ENCODE measurements at regions not wholly inside any gene's neighbourhood (a gene's known extent, or its start where the extent isn't known, plus 50 kb on each side); places are given as distances from the start of the nearest gene placed in this dataset.
A peak's percentile ranks its signal among the peaks of the same experiment; 100 is the strongest.

DNA sequence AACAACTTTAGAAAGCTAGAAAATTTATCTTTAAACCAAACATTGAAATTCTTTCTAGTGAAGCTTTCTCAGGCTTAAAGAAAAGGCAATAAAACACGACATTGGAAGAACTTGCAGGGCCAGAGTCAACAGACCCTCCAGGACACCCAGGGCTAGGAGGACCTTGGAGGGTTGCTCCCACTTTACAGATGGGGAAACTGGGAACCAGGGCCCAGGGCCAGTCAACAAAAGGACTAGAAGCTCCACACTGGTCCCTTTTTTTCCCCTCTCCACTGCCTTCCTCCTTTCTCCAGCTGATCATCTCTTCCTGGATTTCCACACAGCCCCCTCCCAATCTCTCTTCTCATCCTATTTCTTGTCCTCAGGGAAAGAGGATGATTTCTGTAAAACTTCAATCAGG lies 307.7 kb upstream of the CDH5 start:
- intact Hi-C loops (cut with DNase I), result no loop called here
- H3K36me3 ChIP-seq, result no peaks in the 10 kb centered on the region
- H3K9me3 ChIP-seq, result no peaks in the 10 kb centered on the region
- no peak for TF ChIP-seq POLR2A (IDR thresholded peaks at IDR 0.05)
- peaks cover 41% of the 10 kb centered on the region for H3K4me1 ChIP-seq
- peak in 1 of 2 donors; percentile 67 for DNase-seq (ENCODE audit: extremely low spot score in 2 of 2)
- no peak overlapping the region for H3K4me3 ChIP-seq
- no peaks in the 10 kb centered on the region for H3K27me3 ChIP-seq
- no peak overlapping the region for H3K27ac ChIP-seq

DNA sequence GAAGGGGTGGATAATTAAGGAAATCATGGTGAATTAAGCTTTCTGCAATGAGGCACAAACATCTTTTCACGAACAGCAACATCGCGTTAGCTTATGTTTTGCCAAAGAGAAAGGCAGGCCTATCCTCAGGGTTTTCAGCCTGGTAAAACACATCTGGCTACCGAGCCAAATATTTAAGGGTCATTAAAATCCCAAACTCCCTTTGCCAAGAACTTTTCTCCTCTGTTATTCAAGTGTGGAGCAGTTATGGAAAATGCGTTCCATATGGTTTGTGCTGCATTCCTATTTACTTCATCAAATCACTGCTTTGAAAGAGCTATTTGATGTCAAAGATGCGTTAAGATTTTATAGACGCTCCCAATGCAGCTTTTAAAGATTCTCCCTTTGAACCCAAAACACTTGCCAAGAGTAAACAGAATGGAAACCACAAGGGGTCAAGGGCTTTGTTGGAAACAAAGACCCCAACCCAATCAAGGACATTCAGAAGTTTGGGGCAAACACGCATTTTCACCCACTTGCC lies 308.3 kb upstream of the CDH5 start:
- Histone ChIP-seq H3K36me3 (no peaks in the 10 kb centered on the region), H3K27me3 (no peaks in the 10 kb centered on the region), H3K4me3 (no peak overlapping the region), H3K4me1 (peaks cover 41% of the 10 kb centered on the region), H3K27ac (peak overlapping the region; percentile 66), H3K9me3 (no peaks in the 10 kb centered on the region)
- intact Hi-C loops (cut with DNase I), result no loop called here
- no peak for DNase-seq (ENCODE audit: extremely low spot score in 2 of 2)
- TF ChIP-seq POLR2A (IDR thresholded peaks at IDR 0.05), result no peak
- no peak for TF ChIP-seq CTCF (IDR thresholded peaks at IDR 0.05)
- TF ChIP-seq POLR2AphosphoS5 (IDR thresholded peaks at IDR 0.05; ENCODE audit: insufficient read depth in 1 of 2, low read depth in 1 of 2), result no peak

DNA sequence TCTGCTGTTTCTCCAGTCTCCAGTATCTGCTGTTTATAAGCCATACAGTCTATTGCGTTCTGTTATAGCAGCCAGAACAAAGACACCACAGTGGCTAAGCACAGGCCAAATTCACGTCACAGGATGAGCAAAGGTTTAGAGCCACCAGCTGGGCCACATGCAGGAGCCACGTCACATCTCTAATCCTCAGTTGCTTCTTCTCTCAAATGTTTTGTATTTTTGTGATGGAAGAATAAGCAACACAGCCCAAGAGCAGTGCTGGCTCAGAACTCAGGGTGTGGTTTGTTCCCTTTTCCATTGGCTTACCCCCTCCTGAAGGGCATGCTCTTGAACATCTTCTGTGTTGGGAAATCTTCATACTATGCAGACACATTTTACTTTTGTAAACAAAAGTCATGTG lies 309.4 kb upstream of the CDH5 start:
- peak overlapping the region; percentile 54 for H3K27ac ChIP-seq
- intact Hi-C loops (cut with DNase I), result no loop called here
- no peaks in the 10 kb centered on the region for H3K36me3 ChIP-seq
- H3K9me3 ChIP-seq, result no peaks in the 10 kb centered on the region
- DNase-seq (ENCODE audit: extremely low spot score in 2 of 2), result peak; percentile 46 to 85
- peak in 1 of 2 donors; percentile 32 for TF ChIP-seq POLR2AphosphoS5 (IDR thresholded peaks at IDR 0.05; ENCODE audit: insufficient read depth in 1 of 2, low read depth in 1 of 2)
- TF ChIP-seq POLR2A (IDR thresholded peaks at IDR 0.05), result no peak
- no peak for TF ChIP-seq CTCF (IDR thresholded peaks at IDR 0.05)
- no peaks in the 10 kb centered on the region for H3K27me3 ChIP-seq
- H3K4me1 ChIP-seq, result peaks cover 37% of the 10 kb centered on the region
- H3K4me3 ChIP-seq, result no peak overlapping the region

GRCh38 chr16:66054095-66054494 lies 312.4 kb upstream of the CDH5 start:
- intact Hi-C loops (cut with DNase I), result no loop called here
- peak in 1 of 2 donors; percentile 16 for DNase-seq (ENCODE audit: extremely low spot score in 2 of 2)
- no peaks in the 10 kb centered on the region for H3K27me3 ChIP-seq
- TF ChIP-seq POLR2A (IDR thresholded peaks at IDR 0.05) (no peak), POLR2AphosphoS5 (IDR thresholded peaks at IDR 0.05; ENCODE audit: insufficient read depth in 1 of 2, low read depth in 1 of 2) (no peak), CTCF (IDR thresholded peaks at IDR 0.05) (no peak)
- peaks cover 19% of the 10 kb centered on the region for H3K4me1 ChIP-seq
- no peaks in the 10 kb centered on the region for H3K36me3 ChIP-seq
- H3K27ac ChIP-seq, result no peak overlapping the region
- no peaks in the 10 kb centered on the region for H3K9me3 ChIP-seq
- H3K4me3 ChIP-seq, result no peak overlapping the region

GRCh38 chr16:66052745-66053144 lies 313.7 kb upstream of the CDH5 start:
- H3K4me3 ChIP-seq, result no peak overlapping the region
- H3K27ac ChIP-seq, result no peak overlapping the region
- no peak for DNase-seq (ENCODE audit: extremely low spot score in 2 of 2)
- H3K9me3 ChIP-seq, result no peaks in the 10 kb centered on the region
- no peak for TF ChIP-seq CTCF (IDR thresholded peaks at IDR 0.05)
- no peak for TF ChIP-seq POLR2A (IDR thresholded peaks at IDR 0.05)
- no peak for TF ChIP-seq POLR2AphosphoS5 (IDR thresholded peaks at IDR 0.05; ENCODE audit: insufficient read depth in 1 of 2, low read depth in 1 of 2)
- H3K36me3 ChIP-seq, result no peaks in the 10 kb centered on the region
- peaks cover 11% of the 10 kb centered on the region for H3K4me1 ChIP-seq
- H3K27me3 ChIP-seq, result no peaks in the 10 kb centered on the region
- intact Hi-C loops (cut with DNase I), result no loop called here
